DOHH2 (cell line): ENCODE measurements at regions not wholly inside any gene's neighbourhood (a gene's known extent, or its start where the extent isn't known, plus 50 kb on each side); places are given as distances from the start of the nearest gene placed in this dataset.

ENCODE experiments used
- H3F3A ChIP-seq: fragments of 200-600 bp; sonication (generic), shearing (Covaris generic); 2 replicates; pipeline ENCODE4 v1.6.0; 2016; ENCODE audit warnings: antibody characterized with exemption, mild to moderate bottlenecking; ENCODE audit not compliant: control insufficient read depth, insufficient read depth
- H3K27ac ChIP-seq: fragments of 200-600 bp; sonication (generic); 2 replicates; pipeline ENCODE4 v1.5.1; 2014; ENCODE audit warnings: low read depth, mild to moderate bottlenecking, low read length, moderate library complexity
- H3K27me3 ChIP-seq: fragments of 200-600 bp; sonication (generic); 2 replicates; pipeline ENCODE4 v1.6.1; 2014; ENCODE audit warnings: mild to moderate bottlenecking, low read length, mixed read lengths; ENCODE audit not compliant: control insufficient read depth
- H3K36me3 ChIP-seq: fragments of 200-600 bp; sonication (generic); 2 replicates; pipeline ENCODE4 v1.6.1; 2014; ENCODE audit warnings: mild to moderate bottlenecking, low read length, moderate library complexity, mixed read lengths; ENCODE audit not compliant: control insufficient read depth
- H3K4me1 ChIP-seq: fragments of 200-600 bp; sonication (generic); 2 replicates; pipeline ENCODE4 v1.6.1; 2014; ENCODE audit warnings: mild to moderate bottlenecking, low read length, mixed read lengths; ENCODE audit not compliant: control insufficient read depth
- H3K4me2 ChIP-seq: fragments of 200-600 bp; sonication (generic); 2 replicates; pipeline ENCODE4 v1.6.0; 2014; ENCODE audit warnings: mild to moderate bottlenecking, low read length, moderate library complexity
- H3K4me3 ChIP-seq: fragments of 200-600 bp; sonication (generic); 2 replicates; pipeline ENCODE4 v1.5.1; 2014; ENCODE audit warnings: mild to moderate bottlenecking, low read length, mixed read lengths
- H3K79me2 ChIP-seq: fragments of 200-600 bp; sonication (generic); 2 replicates; pipeline ENCODE4 v1.6.1; 2014; ENCODE audit warnings: mild to moderate bottlenecking, low read length, mixed read lengths; ENCODE audit not compliant: control insufficient read depth
- H3K9me2 ChIP-seq: fragments of 200-600 bp; sonication (generic); replicated peaks from 2 replicates; pipeline ENCODE4 v1.6.1; 2014; ENCODE audit warnings: mild to moderate bottlenecking, low read length, mixed read lengths; ENCODE audit not compliant: control insufficient read depth
- H3K9me3 ChIP-seq: fragments of 200-600 bp; sonication (generic); 2 replicates; pipeline ENCODE4 v1.6.1; 2014; ENCODE audit warnings: antibody characterized with exemption, low read length, mixed read lengths; ENCODE audit not compliant: control insufficient read depth, insufficient read depth
- H4K20me1 ChIP-seq: fragments of 200-600 bp; sonication (generic); 2 replicates; pipeline ENCODE4 v1.6.0; 2014; ENCODE audit warnings: low read depth, mild to moderate bottlenecking, antibody characterized with exemption, low read length, moderate library complexity; ENCODE audit not compliant: control insufficient read depth, insufficient read depth
- EZH2phosphoT487 ChIP-seq: fragments of 200-600 bp; sonication (generic); IDR thresholded peaks from 2 replicates; pipeline ENCODE4 v1.6.1; 2017; ENCODE audit warnings: borderline replicate concordance, mild to moderate bottlenecking, antibody characterized with exemption, low read length, moderate library complexity, mixed read lengths
- TF ChIP-seq, protein P1 (sequence below): fragments of 200-600 bp; sonication (generic); IDR thresholded peaks from one replicate; pipeline ENCODE4 v1.5.1; 2014; ENCODE audit warnings: antibody characterized with exemption, mild to moderate bottlenecking, low read depth, low read length; ENCODE audit not compliant: poor library complexity, severe bottlenecking

DNA sequence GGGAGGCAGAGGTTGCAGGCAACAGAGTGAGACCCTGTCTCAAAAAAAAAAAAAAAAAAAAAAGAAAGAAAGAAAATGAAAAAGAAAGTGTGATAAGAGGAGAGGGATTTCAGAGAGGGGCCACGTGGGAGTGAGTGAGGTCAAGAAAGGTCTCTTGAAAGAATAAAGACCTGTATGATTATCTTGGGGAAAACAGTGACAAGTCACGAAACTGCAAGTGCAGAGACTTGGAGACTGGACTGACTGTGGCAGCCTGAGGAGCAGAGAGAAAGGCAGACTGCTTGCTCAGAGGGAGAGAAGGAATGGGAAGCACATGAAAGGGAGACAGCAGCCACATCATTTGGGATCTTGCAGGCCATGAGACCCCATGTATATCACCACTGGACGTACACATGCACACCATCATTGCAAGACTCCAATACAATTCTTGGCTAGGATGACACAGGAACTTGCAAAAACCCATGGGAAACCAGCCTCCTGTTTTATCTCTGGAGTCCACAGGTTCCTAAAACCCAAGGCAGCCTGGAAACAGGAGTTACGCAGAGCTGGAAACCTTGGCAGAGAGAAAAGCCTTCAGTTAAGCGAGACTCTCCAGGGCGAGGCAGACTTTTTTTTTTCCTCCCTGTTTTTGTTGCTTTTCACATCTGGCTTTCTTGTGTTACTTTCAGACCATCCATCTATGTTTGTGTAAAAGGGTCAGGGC, 207.0 kb upstream of the TBL1X start:
- Histone ChIP-seq H3K4me1 (no peaks in the 10 kb centered on the region), H3K79me2 (no peaks in the 10 kb centered on the region), H3F3A (no peaks in the 10 kb centered on the region), H4K20me1 (no peaks in the 10 kb centered on the region), H3K9me3 (no peaks in the 10 kb centered on the region), H3K27ac (no peak overlapping the region), H3K4me2 (no peak overlapping the region), H3K4me3 (no peak overlapping the region), H3K27me3 (no peaks in the 10 kb centered on the region), H3K9me2 (no peaks in the 10 kb centered on the region), H3K36me3 (no peaks in the 10 kb centered on the region)
- TF ChIP-seq, protein P1, sequence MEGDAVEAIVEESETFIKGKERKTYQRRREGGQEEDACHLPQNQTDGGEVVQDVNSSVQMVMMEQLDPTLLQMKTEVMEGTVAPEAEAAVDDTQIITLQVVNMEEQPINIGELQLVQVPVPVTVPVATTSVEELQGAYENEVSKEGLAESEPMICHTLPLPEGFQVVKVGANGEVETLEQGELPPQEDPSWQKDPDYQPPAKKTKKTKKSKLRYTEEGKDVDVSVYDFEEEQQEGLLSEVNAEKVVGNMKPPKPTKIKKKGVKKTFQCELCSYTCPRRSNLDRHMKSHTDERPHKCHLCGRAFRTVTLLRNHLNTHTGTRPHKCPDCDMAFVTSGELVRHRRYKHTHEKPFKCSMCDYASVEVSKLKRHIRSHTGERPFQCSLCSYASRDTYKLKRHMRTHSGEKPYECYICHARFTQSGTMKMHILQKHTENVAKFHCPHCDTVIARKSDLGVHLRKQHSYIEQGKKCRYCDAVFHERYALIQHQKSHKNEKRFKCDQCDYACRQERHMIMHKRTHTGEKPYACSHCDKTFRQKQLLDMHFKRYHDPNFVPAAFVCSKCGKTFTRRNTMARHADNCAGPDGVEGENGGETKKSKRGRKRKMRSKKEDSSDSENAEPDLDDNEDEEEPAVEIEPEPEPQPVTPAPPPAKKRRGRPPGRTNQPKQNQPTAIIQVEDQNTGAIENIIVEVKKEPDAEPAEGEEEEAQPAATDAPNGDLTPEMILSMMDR: no peak
- TF ChIP-seq EZH2phosphoT487: no peak

DNA sequence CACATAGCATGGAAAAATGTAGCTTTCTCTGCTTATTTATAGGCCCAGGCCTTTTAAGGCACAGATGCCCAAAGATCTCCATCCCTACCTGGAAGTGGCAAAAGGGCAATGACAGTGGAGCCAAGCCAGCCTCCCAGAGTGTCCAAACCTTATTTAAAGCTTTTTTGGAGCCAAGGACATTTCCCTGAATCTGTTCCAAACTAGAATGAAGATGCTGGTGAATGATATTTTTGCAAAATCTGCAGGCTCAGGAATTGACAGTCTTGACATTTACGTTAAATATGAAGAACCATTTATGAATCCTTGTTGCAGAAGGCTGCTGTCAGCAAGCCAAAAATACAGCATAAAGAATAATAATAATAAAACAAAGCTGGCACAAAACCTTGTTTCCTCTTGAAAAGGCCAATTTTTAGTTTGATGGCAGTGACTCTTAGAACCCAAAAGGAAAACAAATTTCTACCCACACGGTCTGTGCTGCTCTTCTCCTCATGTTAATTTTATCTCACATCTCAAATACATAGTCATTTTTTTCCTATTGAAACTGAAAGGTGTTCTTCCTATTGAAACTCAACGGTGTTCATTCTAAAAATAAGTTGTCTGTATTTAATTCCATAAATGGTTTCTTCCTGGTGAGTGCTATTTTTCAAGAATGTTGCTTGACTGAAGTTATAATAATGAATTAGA, 206.3 kb upstream of the TBL1X start:
- Histone ChIP-seq H3K9me3 (no peaks in the 10 kb centered on the region), H3K79me2 (no peaks in the 10 kb centered on the region), H3K4me1 (no peaks in the 10 kb centered on the region), H3F3A (no peaks in the 10 kb centered on the region), H3K4me3 (no peak overlapping the region), H3K27ac (no peak overlapping the region), H3K27me3 (no peaks in the 10 kb centered on the region), H3K9me2 (no peaks in the 10 kb centered on the region), H3K36me3 (no peaks in the 10 kb centered on the region), H3K4me2 (no peak overlapping the region), H4K20me1 (no peaks in the 10 kb centered on the region)
- TF ChIP-seq, protein P1: no peak
- no peak for TF ChIP-seq EZH2phosphoT487

DNA sequence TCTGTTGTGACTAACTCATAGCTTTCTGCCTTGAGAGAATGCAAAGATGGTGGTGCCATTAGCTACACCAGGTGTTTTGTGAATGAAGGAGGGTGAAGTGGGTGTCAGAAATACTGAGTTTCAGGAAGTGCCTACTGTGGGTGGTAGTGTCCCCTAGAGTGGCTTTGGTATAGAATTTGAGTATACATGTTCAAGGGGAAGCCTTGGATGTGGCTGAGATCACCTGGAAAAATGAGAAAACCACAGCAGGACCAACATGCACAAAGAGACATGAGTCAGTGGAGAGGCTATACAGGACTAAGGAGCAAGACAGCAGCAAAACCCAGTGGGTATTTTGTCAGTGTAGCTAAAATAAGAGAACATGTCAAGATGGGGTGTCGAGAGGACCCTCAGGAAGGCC, 204.3 kb upstream of the TBL1X start:
- Histone ChIP-seq H3K27me3 (no peaks in the 10 kb centered on the region), H3K4me2 (no peak overlapping the region), H3K4me3 (no peak overlapping the region), H3K79me2 (no peaks in the 10 kb centered on the region), H3K4me1 (no peaks in the 10 kb centered on the region), H3K9me2 (no peaks in the 10 kb centered on the region), H4K20me1 (no peaks in the 10 kb centered on the region), H3K36me3 (no peaks in the 10 kb centered on the region), H3K27ac (no peak overlapping the region), H3F3A (no peaks in the 10 kb centered on the region), H3K9me3 (no peaks in the 10 kb centered on the region)
- TF ChIP-seq, protein P1: no peak
